Central memory CD4-positive, alpha-beta T cell (primary cell): ENCODE measurements at regions not wholly inside any gene's neighbourhood (a gene's known extent, or its start where the extent isn't known, plus 50 kb on each side); places are given as distances from the start of the nearest gene placed in this dataset.
"Not testable (repeated sequence)": the region's sequence is repeated elsewhere in the genome, so short reads cannot be mapped to it uniquely, and the experiment has no call there.

Experiments
- DNase-seq: peaks from one replicate; pipeline ENCODE4 v3.0.0; 2022

DNA sequence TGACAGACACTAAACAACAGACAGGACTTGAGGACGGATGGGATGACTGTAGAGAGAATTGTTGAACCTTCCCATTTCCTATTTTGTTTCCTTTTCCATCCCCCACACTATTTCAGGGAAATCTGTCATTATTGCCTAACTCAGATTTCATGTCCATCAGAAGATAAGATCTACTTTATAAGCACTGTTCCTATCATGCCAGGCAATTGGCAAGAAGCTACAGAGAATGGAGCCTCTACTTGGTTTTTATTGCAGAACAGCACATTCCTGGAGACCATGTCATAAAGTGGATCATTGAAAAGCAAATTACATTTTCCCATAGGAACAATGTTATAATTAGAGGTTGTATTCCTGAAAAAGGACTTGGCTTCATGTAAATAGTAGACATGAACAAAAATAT is 173.7 kb upstream of the KIF2A start:
- DNase-seq, result no peak

GRCh38 chr5:62133426-62133825 is 172.6 kb upstream of the KIF2A start:
- DNase-seq, result no peak

GRCh38 chr5:62134811-62135210 is 171.2 kb upstream of the KIF2A start:
- DNase-seq, result no peak

DNA sequence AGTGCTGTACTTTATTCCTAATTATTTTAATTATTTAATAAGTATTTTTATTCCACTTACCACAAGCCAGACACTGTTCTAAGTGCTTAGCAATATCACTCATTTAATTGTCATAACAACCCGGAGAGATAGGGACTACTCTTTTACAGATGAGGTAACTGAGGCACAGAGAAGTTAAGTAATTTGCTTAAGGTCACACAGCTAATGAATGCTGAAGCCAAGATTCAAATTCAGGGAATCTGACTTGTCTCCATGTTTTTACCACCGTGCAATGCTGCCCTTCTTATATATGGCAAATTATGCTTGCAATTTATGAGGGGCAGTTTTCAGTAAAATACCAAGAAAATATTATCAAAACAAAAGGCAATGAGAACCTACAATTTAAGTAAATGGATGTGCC is 168.4 kb upstream of the KIF2A start:
- DNase-seq, result no peak

GRCh38 chr5:62138607-62139006 is 167.4 kb upstream of the KIF2A start:
- no peak for DNase-seq

DNA sequence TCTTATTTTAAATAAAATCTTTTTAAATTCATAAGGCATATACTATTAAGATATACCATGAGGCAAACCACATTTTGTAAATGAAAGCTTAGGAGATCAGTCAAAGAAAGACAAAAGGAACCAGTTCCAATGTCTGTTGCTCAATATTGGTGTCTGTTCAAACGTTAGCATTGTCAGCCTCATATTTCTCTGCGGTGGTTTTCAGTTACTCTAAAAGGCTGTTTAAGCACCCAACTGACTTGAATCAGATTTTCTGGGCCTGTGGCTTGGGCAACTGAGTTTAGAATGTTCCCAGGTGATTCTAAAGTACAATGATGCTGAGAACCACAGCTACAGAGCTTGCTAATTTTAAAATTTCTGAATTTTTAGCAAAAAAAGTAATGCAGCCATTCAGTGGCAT is 166.3 kb upstream of the KIF2A start:
- DNase-seq, result no peak

DNA sequence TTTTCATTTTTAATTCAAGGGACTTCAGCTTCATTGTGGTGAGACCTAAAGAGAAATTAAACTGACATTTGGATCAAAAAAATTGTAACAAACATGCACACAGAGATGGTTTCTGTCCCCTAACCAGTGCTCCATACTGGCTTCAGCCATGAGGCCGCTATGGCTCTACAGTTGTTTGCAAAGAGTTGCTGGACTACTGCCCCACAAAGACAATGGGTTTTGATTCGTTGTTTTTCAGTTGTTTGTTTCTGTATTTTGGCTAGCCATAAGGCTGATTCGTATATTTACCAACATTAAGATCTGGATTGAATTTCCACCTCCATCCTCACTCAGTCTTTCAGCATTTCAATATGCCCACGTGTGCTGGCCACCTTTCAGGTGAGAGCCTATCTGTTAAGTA is 163.7 kb upstream of the KIF2A start:
- no peak for DNase-seq

DNA sequence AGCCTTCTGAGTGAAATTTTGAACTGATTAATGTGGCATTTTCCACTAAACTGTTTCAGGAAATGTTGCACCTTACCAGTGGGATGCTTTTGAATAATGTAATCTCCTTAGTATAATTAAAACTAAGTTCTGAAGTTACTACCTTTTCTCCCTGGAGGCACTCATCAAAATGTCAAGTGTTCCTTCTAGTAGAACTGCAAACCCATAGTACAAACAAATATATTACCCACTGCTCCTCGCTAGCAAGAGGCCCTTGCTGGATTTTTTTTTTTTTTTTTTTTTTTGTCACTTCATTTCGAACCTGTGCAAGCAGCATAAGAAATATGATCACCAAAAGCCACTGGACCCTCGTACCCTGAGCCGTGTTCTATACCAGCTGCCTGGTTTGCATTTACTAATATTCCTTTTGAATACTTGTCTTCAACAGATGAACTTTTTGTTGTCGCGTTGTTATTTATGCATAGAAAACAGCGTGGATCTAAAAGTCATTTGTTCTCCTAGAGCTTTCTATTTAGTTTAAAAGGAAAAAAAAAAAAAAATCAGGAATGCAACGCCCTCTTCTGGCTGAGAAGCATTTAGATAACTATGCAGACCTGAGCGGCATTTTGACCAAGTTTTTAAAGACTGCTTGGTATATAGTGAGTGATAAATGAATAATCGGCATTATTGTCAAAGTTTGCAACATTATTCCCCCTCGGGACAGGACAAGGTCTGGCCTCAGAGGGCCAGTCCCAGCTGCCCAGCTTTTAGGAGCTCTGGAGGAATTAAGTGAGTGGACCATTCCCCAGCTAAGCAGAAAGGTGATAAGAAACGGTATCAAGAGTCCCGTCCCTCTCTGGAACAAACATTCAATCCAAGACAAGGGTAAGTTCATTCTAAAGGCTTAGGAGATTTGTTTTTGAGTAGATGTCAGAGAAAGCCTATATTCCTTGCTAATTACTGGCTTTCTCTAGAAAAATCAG is 162.5 kb upstream of the KIF2A start:
- no peak for DNase-seq

GRCh38 chr5:62144401-62145022 is 161.5 kb upstream of the KIF2A start:
- no peak for DNase-seq

DNA sequence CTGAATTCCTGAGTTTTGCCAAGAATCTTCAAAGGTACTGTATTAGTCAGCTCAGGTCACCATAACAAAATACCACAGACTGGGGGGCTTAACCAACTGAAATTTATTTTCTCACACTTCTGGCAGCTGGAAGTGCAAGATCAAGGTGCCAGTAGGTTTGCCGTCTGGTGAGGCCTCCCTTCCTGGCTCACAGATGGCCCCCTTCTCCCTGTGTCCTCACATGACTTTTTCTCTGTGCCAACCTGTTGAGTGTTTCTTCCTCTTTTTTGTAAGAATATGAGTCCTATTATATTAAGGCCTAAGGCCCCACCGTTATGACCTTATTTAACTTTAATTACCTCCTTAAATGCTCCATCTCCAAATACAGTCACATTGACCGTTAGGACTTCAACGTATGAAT is 156.1 kb upstream of the KIF2A start:
- no peak for DNase-seq

DNA sequence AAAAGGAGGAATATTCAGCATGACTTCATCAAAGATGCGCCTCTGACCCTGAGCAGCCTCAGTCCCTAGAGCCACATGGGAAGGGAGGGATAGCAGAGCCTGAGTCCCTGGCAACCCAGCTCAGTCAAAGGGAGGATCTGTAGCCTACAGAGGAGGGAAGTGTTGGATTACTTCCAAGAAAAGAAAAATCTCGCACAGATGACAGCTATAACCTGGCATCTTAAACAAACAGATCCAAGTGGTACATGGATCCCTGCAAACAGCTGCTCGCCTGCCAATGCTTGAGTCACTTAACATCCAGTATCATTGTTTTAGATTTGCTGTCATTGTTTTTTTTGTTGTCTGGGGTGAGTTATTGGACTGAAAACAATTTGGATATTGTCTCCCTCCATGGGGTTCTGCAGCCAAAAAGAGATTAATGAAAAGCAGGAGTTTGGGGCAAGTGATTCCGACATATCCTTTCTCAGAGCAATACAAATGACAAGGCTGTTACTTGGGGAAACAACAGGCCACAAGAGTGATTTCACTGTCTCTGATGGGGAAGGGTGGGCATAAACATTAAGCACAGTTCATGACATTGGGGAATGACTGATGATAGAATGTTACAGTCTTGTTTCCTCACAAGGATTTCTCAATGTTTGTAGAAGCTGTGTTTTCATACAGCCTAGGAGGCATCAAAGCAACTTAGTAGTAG is 153.5 kb upstream of the KIF2A start:
- no peak for DNase-seq

- no peak for DNase-seq
Measured at GRCh38 chr5:62154758-62155157, 151.2 kb upstream of the KIF2A start.

DNA sequence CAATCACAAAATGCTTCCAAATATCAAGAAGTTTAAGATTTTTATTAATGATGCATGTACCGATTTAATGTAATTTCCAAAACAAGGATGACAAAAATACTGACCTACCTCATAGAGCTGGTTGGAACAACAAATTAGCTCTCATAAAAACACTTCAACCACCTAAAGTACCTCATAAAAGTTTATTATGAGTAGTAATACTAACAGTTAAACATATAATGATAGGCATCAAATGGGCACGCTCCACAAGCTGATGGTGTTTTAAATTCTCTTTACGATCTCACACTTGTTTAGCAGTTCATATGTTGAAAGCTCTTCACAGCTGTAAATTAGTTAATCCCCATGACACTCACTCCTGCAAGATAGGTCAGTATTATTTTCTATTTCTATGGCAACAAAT is 150.0 kb upstream of the KIF2A start:
- DNase-seq, result no peak

- DNase-seq, result no peak
Measured at GRCh38 chr5:62167561-62168057, 138.4 kb upstream of the KIF2A start.

DNA sequence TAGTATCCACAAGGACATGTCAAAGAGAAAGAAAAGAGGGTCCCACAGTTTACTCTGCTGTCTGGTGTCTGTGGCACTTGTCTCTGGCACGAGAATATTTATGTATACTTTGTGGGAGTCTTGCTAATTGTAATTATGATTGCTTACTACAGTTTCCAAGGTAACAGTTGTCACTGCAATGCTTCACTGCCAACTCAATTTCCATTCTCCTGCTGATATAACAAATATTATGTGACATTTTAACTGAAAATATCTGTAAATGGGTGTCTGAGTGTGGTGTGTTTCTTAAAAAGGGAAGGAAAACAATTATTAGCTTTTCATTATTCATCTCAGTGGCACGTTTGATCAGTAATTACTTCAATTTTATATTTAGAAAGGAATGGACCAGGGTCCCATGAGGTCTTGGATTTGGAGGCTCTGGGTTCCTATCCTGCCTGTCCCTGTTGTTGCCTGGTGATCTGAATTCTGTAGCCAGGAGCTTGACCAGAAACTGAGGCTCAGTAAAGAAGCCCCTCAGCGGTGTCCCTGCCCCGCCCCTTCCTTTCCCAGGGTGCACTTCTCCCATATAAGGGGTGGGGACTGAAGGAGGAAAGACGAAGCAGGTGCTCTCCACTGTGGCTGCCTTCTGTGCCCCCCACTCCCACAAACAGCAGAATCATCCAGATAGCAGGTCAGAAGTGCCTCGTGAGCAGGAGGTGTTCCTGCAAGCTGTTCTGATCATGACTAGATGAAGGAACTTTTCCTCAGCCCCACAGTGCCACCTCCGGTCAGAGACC is 137.3 kb upstream of the KIF2A start:
- DNase-seq, result no peak

DNA sequence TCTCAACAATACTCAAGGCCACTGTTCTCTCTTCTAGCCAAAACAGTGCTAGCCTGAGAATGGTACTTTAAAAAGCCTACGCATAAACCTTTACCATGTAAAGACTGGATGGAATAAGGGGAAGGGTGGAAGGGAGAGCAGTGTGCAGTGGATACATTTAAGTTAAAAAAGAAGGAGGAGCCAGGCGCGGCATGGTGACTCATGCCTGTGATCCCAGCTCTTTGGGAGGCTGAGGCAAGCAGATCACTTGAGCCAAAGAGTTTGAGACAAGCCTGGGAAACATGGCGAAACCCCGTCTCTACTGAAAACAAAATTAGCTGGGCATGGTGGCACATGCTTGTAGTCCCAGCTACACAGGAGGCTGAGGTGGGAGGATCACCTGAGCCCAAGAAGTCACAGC is 127.7 kb upstream of the KIF2A start:
- DNase-seq, result no peak

GRCh38 chr5:62182802-62183201 is 123.2 kb upstream of the KIF2A start:
- DNase-seq, result no peak

DNA sequence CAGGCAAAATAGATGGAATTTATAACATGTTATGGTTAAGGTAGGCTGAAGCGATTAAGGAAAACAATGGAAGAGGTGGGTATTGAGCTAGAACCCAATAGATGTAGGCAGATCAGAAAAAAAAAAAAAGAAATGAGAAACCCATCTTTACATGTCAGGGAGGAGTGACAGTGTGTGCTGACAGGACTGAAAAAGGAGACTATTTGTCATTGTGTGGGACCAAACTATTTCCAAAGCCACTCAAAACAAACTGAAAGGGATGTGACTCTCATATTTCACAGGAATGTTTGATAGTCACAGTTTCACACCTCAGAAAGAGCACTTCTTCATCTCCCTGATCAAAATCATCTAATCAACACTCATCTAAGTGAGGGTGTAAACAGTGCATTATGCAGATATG is 122.3 kb upstream of the KIF2A start:
- DNase-seq, result no peak

DNA sequence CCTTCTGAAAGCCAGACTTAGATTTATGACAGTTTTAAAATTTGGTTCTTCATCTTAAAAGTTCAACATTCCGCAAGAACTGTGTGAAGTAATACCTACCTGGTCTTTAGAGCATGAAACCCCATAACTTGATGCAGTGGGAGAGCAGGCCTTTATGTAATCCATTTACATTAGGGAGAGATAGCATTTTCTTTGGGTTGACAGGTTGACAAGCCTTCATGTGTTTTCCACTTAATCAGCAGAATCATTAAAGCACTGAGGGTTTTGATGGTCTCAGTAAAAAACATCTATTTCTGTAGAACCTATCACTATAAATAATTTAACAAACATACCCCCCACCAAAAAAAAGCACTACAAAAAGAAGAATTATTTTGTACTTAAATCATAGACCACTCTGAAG is 121.6 kb upstream of the KIF2A start:
- DNase-seq, result no peak

DNA sequence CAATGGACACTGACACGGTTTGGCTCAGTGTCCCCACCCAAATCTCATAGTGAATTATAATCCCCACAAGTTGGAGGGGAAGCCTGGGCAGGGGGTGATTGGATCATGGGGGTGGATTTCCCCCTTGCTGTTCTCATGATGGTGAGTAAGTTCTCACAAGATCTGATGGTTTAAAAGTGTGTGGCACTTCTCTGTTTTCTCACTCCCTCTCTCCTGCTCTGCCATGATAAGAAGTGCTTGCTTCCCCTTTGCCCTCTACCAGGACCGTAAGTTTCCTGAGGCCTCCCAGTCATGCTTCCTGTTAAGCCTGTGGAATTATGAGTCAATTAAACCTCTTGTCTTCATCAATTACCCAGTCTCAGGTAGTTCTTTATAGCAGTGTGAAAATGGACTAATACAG is 115.8 kb upstream of the KIF2A start:
- DNase-seq, result no peak

DNA sequence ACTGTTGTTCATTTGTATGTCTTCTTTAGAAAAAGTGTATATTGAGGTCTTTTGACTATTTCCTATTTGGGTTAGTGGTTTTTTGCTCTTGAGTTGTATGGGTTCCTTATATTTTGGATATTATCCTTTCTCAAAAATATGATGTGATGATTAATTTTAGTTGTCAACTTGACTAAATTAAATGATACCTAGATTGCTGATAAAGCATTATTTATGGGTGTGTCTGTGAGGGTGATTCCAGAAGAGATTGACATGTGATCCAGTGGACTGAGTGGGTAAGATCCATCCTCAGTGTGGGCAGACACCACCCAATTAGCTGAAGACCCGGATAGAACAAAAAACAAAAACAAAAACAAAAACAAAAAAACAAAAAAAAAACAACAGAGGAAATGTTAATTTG is 115.1 kb upstream of the KIF2A start:
- no peak for DNase-seq

- DNase-seq, result no peak
Measured at GRCh38 chr5:62192958-62193357, 113.0 kb upstream of the KIF2A start.

- DNase-seq, result not testable (repeated sequence)
Measured at GRCh38 chr5:62196532-62196931, 109.5 kb upstream of the KIF2A start.
